GM23338 (cell line): ENCODE measurements at regions not wholly inside any gene's neighbourhood (a gene's known extent, or its start where the extent isn't known, plus 50 kb on each side); places are given as distances from the start of the nearest gene placed in this dataset.

ENCODE experiments used
- EZH2 ChIP-seq: fragments of 200-600 bp; sonication (generic); IDR thresholded peaks from one replicate; pipeline ENCODE4 v1.8.0; 2017; ENCODE audit warnings: antibody characterized with exemption, mild to moderate bottlenecking, low read depth; ENCODE audit not compliant: unreplicated experiment
- EZH2phosphoT487 ChIP-seq: fragments of 200-600 bp; sonication (generic); IDR thresholded peaks from one replicate; pipeline ENCODE4 v1.8.1; 2018; ENCODE audit warnings: antibody characterized with exemption; ENCODE audit not compliant: unreplicated experiment
- POLR2AphosphoS5 ChIP-seq: IDR thresholded peaks from 2 replicates; pipeline ENCODE4 v1.6.1; 2016; ENCODE audit warnings: antibody characterized with exemption, low read depth
- TF ChIP-seq, protein P1 (sequence below), 2 experiments: fragments of 200-600 bp in 1 of 2; sonication (generic) in 1 of 2; conservative IDR thresholded peaks; 2 replicates each; pipeline versions ENCODE4 v1.5.1 to v1.6.1; 2016 to 2017; ENCODE audit warnings: antibody characterized with exemption in 2 of 2, low read depth in 2 of 2, mild to moderate bottlenecking in 2 of 2, moderate library complexity in 1 of 2
- TF ChIP-seq, protein P2 (sequence below): IDR thresholded peaks from one replicate; pipeline ENCODE4 v1.6.1; 2018; ENCODE audit warnings: antibody characterized with exemption; ENCODE audit not compliant: unreplicated experiment
- TF ChIP-seq, protein P3 (sequence below): fragments of 250-450 bp; sonication (Bioruptor Pico); IDR thresholded peaks from 2 replicates; pipeline ENCODE4 v1.5.0; 2020; ENCODE audit warnings: mild to moderate bottlenecking, moderate library complexity

GRCh38 chr11:28910926-28911325, 802.7 kb downstream of the METTL15 start:
- TF ChIP-seq, protein P1, sequence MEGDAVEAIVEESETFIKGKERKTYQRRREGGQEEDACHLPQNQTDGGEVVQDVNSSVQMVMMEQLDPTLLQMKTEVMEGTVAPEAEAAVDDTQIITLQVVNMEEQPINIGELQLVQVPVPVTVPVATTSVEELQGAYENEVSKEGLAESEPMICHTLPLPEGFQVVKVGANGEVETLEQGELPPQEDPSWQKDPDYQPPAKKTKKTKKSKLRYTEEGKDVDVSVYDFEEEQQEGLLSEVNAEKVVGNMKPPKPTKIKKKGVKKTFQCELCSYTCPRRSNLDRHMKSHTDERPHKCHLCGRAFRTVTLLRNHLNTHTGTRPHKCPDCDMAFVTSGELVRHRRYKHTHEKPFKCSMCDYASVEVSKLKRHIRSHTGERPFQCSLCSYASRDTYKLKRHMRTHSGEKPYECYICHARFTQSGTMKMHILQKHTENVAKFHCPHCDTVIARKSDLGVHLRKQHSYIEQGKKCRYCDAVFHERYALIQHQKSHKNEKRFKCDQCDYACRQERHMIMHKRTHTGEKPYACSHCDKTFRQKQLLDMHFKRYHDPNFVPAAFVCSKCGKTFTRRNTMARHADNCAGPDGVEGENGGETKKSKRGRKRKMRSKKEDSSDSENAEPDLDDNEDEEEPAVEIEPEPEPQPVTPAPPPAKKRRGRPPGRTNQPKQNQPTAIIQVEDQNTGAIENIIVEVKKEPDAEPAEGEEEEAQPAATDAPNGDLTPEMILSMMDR (conservative IDR thresholded peaks at IDR 0.05; ENCODE audit: low read depth in 2 of 2), result no peak
- TF ChIP-seq POLR2AphosphoS5, result no peak
- TF ChIP-seq, protein P2, sequence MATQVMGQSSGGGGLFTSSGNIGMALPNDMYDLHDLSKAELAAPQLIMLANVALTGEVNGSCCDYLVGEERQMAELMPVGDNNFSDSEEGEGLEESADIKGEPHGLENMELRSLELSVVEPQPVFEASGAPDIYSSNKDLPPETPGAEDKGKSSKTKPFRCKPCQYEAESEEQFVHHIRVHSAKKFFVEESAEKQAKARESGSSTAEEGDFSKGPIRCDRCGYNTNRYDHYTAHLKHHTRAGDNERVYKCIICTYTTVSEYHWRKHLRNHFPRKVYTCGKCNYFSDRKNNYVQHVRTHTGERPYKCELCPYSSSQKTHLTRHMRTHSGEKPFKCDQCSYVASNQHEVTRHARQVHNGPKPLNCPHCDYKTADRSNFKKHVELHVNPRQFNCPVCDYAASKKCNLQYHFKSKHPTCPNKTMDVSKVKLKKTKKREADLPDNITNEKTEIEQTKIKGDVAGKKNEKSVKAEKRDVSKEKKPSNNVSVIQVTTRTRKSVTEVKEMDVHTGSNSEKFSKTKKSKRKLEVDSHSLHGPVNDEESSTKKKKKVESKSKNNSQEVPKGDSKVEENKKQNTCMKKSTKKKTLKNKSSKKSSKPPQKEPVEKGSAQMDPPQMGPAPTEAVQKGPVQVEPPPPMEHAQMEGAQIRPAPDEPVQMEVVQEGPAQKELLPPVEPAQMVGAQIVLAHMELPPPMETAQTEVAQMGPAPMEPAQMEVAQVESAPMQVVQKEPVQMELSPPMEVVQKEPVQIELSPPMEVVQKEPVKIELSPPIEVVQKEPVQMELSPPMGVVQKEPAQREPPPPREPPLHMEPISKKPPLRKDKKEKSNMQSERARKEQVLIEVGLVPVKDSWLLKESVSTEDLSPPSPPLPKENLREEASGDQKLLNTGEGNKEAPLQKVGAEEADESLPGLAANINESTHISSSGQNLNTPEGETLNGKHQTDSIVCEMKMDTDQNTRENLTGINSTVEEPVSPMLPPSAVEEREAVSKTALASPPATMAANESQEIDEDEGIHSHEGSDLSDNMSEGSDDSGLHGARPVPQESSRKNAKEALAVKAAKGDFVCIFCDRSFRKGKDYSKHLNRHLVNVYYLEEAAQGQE, result no peak
- no peak for TF ChIP-seq EZH2phosphoT487
- TF ChIP-seq EZH2, result no peak
- TF ChIP-seq, protein P3, sequence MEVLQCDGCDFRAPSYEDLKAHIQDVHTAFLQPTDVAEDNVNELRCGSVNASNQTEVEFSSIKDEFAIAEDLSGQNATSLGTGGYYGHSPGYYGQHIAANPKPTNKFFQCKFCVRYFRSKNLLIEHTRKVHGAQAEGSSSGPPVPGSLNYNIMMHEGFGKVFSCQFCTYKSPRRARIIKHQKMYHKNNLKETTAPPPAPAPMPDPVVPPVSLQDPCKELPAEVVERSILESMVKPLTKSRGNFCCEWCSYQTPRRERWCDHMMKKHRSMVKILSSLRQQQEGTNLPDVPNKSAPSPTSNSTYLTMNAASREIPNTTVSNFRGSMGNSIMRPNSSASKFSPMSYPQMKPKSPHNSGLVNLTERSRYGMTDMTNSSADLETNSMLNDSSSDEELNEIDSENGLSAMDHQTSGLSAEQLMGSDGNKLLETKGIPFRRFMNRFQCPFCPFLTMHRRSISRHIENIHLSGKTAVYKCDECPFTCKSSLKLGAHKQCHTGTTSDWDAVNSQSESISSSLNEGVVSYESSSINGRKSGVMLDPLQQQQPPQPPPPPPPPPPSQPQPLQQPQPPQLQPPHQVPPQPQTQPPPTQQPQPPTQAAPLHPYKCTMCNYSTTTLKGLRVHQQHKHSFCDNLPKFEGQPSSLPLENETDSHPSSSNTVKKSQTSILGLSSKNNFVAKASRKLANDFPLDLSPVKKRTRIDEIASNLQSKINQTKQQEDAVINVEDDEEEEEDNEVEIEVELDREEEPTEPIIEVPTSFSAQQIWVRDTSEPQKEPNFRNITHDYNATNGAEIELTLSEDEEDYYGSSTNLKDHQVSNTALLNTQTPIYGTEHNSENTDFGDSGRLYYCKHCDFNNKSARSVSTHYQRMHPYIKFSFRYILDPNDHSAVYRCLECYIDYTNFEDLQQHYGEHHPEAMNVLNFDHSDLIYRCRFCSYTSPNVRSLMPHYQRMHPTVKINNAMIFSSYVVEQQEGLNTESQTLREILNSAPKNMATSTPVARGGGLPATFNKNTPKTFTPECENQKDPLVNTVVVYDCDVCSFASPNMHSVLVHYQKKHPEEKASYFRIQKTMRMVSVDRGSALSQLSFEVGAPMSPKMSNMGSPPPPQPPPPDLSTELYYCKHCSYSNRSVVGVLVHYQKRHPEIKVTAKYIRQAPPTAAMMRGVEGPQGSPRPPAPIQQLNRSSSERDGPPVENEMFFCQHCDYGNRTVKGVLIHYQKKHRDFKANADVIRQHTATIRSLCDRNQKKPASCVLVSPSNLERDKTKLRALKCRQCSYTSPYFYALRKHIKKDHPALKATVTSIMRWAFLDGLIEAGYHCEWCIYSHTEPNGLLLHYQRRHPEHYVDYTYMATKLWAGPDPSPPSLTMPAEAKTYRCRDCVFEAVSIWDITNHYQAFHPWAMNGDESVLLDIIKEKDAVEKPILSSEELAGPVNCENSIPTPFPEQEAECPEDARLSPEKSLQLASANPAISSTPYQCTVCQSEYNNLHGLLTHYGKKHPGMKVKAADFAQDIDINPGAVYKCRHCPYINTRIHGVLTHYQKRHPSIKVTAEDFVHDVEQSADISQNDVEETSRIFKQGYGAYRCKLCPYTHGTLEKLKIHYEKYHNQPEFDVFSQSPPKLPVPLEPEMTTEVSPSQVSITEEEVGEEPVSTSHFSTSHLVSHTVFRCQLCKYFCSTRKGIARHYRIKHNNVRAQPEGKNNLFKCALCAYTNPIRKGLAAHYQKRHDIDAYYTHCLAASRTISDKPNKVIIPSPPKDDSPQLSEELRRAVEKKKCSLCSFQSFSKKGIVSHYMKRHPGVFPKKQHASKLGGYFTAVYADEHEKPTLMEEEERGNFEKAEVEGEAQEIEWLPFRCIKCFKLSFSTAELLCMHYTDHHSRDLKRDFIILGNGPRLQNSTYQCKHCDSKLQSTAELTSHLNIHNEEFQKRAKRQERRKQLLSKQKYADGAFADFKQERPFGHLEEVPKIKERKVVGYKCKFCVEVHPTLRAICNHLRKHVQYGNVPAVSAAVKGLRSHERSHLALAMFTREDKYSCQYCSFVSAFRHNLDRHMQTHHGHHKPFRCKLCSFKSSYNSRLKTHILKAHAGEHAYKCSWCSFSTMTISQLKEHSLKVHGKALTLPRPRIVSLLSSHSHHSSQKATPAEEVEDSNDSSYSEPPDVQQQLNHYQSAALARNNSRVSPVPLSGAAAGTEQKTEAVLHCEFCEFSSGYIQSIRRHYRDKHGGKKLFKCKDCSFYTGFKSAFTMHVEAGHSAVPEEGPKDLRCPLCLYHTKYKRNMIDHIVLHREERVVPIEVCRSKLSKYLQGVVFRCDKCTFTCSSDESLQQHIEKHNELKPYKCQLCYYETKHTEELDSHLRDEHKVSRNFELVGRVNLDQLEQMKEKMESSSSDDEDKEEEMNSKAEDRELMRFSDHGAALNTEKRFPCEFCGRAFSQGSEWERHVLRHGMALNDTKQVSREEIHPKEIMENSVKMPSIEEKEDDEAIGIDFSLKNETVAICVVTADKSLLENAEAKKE (CRISPR knock-in tag), result no peak
